OCI-LY3 (cell line): ENCODE measurements at regions not wholly inside any gene's neighbourhood (a gene's known extent, or its start where the extent isn't known, plus 50 kb on each side); places are given as distances from the start of the nearest gene placed in this dataset.

Experiments used
- EZH2phosphoT487 ChIP-seq: fragments of 200-600 bp; shearing (Covaris generic); IDR thresholded peaks from 2 replicates; pipeline ENCODE4 v1.6.1; 2018; ENCODE audit warnings: antibody characterized with exemption, mixed run types, low read depth
- TF ChIP-seq, protein P1 (sequence below): fragments of 200-600, 300-600 bp; sonication (generic); IDR thresholded peaks from 2 replicates; pipeline ENCODE4 v1.5.1; 2014; ENCODE audit warnings: antibody characterized with exemption, low read length, low read depth

DNA sequence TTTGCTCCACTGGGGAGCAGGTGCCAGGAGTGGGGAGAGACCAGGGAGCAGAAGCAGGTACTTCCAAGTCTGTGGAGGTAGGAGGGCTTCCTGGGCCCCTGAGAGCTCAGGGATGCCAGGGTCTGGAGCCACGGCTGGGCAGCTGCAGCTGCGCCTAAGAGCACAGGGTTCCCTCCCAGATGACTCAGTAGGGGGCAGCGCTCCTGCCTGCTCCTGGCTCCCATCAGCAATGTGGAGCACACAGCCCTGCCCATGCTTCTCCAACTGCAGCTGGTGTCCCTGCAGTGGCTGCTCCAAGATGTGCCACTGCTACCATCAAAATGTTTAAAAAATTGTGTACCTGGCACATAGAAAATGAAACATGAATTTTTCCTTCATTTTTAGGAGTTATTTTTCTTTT, 1028.2 kb downstream of the PCDH7 start:
- TF ChIP-seq, protein P1, sequence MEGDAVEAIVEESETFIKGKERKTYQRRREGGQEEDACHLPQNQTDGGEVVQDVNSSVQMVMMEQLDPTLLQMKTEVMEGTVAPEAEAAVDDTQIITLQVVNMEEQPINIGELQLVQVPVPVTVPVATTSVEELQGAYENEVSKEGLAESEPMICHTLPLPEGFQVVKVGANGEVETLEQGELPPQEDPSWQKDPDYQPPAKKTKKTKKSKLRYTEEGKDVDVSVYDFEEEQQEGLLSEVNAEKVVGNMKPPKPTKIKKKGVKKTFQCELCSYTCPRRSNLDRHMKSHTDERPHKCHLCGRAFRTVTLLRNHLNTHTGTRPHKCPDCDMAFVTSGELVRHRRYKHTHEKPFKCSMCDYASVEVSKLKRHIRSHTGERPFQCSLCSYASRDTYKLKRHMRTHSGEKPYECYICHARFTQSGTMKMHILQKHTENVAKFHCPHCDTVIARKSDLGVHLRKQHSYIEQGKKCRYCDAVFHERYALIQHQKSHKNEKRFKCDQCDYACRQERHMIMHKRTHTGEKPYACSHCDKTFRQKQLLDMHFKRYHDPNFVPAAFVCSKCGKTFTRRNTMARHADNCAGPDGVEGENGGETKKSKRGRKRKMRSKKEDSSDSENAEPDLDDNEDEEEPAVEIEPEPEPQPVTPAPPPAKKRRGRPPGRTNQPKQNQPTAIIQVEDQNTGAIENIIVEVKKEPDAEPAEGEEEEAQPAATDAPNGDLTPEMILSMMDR, result no peak
- no peak for TF ChIP-seq EZH2phosphoT487
